OCI-LY3 (cell line): ENCODE measurements at regions not wholly inside any gene's neighbourhood (a gene's known extent, or its start where the extent isn't known, plus 50 kb on each side); places are given as distances from the start of the nearest gene placed in this dataset.

Source experiments
- CTCF ChIP-seq: fragments of 200-600, 300-600 bp; sonication (generic); IDR thresholded peaks from 2 replicates; pipeline ENCODE4 v1.5.1; 2014; ENCODE audit warnings: antibody characterized with exemption, low read length, low read depth
- EZH2phosphoT487 ChIP-seq: fragments of 200-600 bp; shearing (Covaris generic); IDR thresholded peaks from 2 replicates; pipeline ENCODE4 v1.6.1; 2018; ENCODE audit warnings: antibody characterized with exemption, mixed run types, low read depth

- no peak for TF ChIP-seq CTCF
- TF ChIP-seq EZH2phosphoT487, result no peak
Observed at GRCh38 chr14:98513558-98513957, 758.4 kb downstream of the BCL11B start.
